NCI-H82 treated with DMSO at 0.1 percent for 48 hours (cell line): ENCODE measurements at regions not wholly inside any gene's neighbourhood (a gene's known extent, or its start where the extent isn't known, plus 50 kb on each side); places are given as distances from the start of the nearest gene placed in this dataset.
"Not testable (repeated sequence)": the region's sequence is repeated elsewhere in the genome, so short reads cannot be mapped to it uniquely, and the experiment has no call there.

Source experiments
- DNase-seq: peaks from one replicate; lab custom pipeline; 2025; ENCODE audit not compliant: unreplicated experiment; lab: John Stamatoyannopoulos, UW

GRCh38 chr10:64535131-64535867, 1014.1 kb downstream of the REEP3 start:
- DNase-seq, result no peak

GRCh38 chr10:64537112-64537511, 1015.9 kb downstream of the REEP3 start:
- DNase-seq, result no peak

- no peak for DNase-seq
Observed at GRCh38 chr10:64537928-64538327, 1016.7 kb downstream of the REEP3 start.

DNA sequence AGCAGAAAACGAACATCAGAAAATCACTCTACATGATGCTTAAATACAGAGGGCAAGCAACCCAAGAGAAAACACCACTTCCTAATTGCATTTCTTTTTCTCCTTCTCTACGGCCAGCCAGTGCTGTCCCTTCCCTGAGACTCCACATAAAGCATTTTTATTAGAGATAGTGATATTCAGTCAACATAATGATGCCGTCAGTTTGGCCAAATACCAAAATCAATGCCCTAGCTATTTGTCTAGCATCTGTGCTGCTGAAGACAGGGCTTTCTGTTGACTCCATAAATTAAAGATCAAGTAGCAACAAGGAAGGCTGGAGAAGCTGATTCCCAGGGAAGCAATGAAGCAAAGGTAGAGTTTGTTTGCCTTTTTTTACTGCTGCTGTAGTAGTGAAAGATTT, 1024.9 kb downstream of the REEP3 start:
- DNase-seq, result no peak

DNA sequence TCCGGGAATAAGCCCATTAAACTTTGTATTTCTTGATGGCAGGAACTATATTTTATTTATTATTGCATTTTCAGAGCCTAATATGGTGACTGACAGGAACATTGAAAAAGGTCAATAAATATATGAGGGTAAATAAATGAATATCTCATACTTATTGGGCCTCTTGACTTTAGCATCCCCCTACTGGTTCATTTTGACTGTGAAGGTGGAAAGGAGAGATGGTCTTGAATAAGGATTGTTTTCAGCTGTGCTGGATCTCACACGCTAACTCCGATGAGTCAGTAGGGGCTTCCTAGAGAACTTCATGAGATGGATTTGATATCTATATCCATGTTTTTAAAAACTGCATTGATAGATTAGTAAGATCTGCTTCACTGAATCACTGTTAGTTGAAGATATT, 1026.0 kb downstream of the REEP3 start:
- DNase-seq, result no peak

DNA sequence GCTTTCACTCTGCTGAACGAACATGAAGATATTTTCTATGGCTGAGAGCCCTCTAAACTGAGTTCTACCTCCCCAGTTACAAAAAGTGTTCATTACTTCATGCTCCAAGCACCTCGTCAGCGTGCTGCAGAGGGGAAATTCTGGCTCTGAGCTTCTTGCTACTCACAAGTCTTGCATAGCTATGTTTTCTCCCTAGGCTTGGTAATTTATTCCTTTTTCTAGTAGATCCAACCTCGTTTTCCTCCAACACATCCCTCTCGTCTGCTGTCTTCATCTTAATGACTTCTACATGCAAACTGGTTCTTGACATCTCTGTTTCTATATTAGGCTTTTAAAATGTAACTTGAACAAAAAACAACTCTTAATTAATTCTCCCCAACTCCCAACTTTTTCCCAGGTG, 1034.5 kb downstream of the REEP3 start:
- no peak for DNase-seq

DNA sequence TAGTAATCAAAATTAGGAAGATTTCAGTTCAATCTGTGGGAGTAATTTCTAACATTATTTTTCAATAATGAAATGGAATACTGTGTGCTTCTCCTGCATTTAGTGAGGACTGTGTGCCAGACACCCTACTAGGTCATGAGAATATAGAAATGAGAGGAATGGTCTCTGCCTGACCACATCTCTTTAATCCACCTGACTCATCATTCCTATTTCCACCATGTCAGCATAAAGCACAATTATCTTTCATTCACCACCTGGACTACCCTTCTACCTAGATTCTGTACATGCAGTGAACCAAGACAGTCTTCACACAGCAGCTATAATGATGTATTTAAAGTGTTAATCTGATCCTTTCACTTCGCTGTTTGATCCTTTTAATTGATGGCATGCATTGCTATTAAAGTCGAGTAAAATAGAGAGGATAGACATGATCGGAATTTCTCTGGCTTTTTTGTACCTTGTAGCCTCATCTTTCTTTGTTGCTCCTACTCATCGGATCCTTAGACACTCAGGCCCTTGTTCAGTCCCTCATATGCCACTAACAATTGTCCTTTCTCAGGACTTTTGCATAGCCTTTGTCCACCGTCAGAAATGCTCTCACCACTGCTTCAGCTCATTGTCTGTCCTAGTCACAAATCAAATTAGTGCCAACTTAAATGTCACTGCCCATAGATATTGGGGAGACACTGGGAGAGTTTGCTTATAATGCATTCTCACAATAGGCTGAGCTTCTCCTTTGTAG, 1037.1 kb downstream of the REEP3 start:
- DNase-seq, result no peak

DNA sequence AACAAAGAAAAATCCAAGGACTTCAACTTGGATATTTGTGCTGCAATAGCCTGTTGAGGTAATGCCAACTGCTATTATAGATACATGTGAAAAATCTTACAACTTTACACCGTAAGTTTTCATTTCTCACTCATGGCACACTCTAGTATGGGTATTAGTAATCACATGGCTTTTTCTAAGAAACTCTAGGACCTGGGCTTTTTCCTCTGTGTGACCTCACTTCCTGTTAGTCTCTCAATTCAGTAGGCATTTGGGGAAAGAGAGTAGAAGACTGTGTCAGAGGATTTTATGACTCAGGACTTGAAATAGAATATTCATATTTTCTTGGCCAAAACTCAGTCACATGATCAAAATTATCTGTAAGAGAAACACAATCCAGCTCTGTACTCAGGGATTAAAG, 1049.9 kb downstream of the REEP3 start:
- DNase-seq, result no peak

- no peak for DNase-seq
Observed at GRCh38 chr10:64573623-64574325, 1052.6 kb downstream of the REEP3 start.

- peak; percentile 35 for DNase-seq
Observed at GRCh38 chr10:64574371-64574770, 1053.2 kb downstream of the REEP3 start.

- DNase-seq, result no peak
Observed at GRCh38 chr10:64576497-64576896, 1055.3 kb downstream of the REEP3 start.

DNA sequence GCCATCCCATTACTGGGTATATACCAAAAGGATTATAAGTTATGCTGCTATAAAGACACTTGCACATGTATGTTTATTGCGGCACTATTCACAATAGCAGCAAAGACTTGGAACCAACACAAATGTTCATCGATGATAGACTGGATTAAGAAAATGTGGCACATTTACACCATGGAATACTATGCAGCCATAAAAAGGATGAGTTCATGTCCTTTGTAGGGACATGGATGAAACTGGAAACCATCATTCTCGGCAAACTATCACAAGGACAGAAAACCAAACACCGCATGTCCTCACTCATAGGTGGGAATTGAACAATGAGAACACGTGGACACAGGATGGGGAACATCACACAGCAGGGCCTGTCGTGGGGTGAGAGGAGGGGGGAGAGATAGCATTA, 1057.6 kb downstream of the REEP3 start:
- not testable (repeated sequence) for DNase-seq

DNA sequence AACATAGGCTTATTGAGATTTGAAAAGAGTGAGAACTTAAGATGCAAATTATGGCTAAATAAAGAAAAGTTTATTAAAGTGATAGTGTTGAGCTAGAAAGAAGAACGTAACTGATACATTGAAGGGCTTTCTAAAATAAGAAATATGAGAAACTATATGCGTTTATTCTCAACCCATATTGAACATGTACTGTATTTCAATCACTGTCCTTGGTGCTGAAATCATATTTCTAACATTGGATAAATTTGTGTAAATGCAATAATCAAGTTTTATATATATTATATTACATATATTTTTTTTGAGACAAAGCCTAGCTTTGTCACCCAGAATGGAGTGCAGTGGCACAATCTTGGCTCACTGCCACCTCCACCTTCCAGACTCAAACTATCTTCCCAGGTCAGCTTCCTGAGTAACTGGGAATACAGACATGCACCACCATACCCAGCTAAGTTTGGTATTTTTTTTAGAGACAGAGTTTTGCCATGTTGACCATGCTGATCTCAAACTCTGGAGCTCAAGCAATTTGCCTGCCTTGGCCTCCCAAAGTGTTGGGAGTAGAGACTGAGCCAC, 1065.8 kb downstream of the REEP3 start:
- no peak for DNase-seq

DNA sequence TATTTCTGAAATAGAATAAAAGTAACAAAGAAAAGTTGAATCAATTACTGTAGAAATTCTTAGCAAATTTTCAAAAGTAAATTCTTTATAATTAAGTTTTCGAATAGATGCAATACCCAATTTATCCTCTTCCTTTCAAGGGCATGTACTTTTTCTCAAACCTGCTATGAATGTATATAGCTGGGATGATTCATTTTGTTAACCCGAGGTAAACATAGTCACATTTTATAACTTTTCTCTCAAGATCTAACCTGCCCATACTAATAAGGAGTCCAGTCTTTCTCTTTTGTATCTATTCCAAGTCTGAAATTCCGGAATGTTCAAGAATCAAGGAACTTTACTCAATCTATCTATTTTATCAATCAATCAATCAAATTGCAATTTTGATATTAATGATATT, 1072.9 kb downstream of the REEP3 start:
- no peak for DNase-seq

DNA sequence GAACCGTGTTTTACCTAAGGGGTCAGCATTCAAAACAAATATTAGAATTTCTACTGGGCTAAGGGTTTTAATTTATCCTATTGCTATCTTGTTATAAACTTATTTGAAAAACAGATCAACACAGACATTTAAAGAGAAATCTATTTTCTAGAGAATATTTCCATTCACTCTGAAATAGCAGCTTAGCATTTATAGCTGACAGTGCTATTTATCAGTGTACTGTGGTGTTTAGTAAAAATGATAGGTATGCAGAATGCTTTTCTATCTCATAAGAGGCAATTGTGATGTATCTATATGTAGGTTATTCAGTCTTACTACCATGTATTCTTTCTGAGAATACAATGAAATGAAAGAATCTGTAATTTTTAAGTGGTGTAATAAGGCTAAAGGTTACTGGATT, 1077.4 kb downstream of the REEP3 start:
- no peak for DNase-seq

GRCh38 chr10:64601298-64601697, 1080.1 kb downstream of the REEP3 start:
- DNase-seq, result no peak

GRCh38 chr10:64617085-64617484, 1095.9 kb downstream of the REEP3 start:
- no peak for DNase-seq

DNA sequence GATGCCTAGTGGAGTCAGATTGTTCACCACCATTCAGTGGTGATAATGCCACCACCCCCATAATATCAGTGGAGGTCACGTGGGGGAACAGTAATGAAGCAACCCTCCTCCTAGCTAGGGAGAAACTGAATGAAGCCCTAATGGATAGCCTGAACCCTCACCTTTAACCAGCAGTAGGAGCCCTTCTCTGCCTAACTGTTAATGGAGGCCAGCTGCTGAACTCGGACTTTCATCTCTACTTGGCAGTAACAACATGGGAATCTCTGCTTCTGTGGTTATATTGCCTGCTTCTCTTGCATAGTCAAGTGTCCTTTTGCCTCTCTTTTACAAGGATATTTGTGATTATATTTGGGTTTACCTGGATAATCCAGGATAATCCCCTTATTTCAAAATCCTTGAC, 1097.9 kb downstream of the REEP3 start:
- DNase-seq, result peak; percentile 75

DNA sequence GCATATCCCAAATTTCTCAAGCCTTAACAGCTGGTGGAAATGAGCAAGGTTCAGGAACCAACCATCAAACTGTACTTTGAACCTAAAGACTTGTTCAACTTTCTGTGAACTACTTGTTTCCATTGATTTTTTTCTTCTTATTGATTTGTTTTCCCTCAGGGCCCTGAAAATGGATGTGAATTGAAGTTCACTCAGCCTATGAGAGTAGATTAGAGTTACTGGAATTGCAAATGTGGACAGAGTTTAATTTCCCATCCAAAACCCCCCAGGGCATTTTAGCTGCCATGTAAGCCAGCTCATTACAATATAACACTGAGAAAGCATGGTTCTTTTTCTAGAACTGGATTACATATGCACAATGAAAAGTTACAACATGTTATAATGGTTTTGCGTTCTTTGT, 1105.7 kb downstream of the REEP3 start:
- DNase-seq, result no peak

DNA sequence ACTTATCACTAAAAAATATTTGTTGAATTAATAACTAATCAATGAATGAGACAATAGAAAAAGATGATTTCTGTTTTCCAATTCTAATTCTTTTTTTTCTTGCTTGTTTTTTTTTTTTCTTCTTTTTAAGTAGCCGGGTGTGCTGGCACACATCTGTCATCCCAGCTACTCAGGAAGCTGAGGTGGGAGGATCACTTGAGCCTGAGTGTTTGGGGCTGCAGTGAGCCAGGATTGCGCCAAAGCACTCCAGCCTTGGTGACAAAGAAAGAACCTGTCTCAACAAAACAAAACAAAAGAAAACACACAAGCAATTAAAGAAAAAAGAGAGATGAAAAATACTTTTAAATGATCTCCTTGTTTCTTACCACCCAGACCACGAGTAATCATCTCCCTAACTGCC, 1109.3 kb downstream of the REEP3 start:
- no peak for DNase-seq

GRCh38 chr10:64635906-64636305, 1114.7 kb downstream of the REEP3 start:
- no peak for DNase-seq

DNA sequence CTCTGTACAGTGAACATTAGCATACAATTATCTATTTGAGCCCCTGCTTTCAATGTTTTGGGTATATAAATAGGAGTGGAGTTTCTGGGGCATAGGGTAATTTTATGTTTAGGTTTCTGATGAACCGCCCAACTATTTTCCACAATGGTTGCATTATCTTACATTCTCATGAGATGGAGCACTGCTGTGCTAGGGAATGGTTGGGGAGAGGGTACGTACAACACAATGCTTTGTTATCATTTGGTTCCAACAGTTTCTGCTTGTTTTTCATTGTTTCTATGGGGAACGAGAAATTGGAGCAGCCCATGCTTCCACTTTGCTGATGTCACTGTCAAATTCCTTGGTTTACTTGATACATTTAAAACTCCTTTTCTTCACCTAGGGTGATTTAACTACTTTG, 1115.3 kb downstream of the REEP3 start:
- DNase-seq, result no peak
